Spinal cord (tissue), 9 donors: ENCODE measurements at regions not wholly inside any gene's neighbourhood (a gene's known extent, or its start where the extent isn't known, plus 50 kb on each side); places are given as distances from the start of the nearest gene placed in this dataset.

Experiments
- DNase-seq, 6 donors: peaks; one replicate each; pipeline versions ENCODE4 v3.0.0 to v3.0.0-alpha.2; 2013 to 2015; ENCODE audit warnings: low spot score in 6 of 6, low read depth in 4 of 6
- H3K27ac ChIP-seq: one replicate; pipeline ENCODE4 v1.5.1; 2013; ENCODE audit warnings: low read depth, low read length, control low read depth
- H3K27me3 ChIP-seq: one replicate; pipeline ENCODE4 v1.6.1; 2013; ENCODE audit warnings: low read length; ENCODE audit not compliant: control insufficient read depth, insufficient read depth
- H3K36me3 ChIP-seq: one replicate; pipeline ENCODE4 v1.6.1; 2013; ENCODE audit warnings: low read length; ENCODE audit not compliant: control insufficient read depth, insufficient read depth
- H3K4me1 ChIP-seq: one replicate; pipeline ENCODE4 v1.6.1; 2013; ENCODE audit warnings: low read length; ENCODE audit not compliant: control insufficient read depth, insufficient read depth
- H3K4me3 ChIP-seq: one replicate; pipeline ENCODE4 v1.5.1; 2013; ENCODE audit warnings: low read depth, low read length, control low read depth
- H3K9me3 ChIP-seq: one replicate; pipeline ENCODE4 v1.6.1; 2013; ENCODE audit warnings: low read length; ENCODE audit not compliant: control insufficient read depth, insufficient read depth
- WGBS: methylation state at CpG from one replicate; pipeline ENCODE4 v1.1.5; 2013; ENCODE audit warnings: missing lambda C conversion rate; ENCODE audit not compliant: insufficient coverage; 5-methylcytosine and 5-hydroxymethylcytosine counted together
- donor health status: healthy.

DNA sequence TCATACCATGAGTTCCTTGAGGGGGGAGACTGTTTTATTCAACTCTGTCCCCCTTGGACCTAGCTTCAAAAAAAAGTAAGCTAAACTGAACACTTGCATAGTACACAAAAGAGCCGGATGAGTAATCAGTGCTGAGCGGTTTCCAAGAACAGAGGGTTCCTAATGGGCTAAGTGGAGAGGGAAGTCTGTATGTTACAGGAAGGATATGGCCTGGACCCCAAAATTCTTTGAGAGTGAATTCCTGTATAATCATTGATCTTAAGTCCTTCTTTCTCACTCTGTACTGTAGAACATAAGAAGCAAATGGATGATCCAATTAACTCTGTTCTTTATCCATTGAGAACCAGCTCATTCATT is 324.7 kb upstream of the CNR1 start:
- no CpG with 5 or more reads among the region's 2 CpGs for WGBS

DNA sequence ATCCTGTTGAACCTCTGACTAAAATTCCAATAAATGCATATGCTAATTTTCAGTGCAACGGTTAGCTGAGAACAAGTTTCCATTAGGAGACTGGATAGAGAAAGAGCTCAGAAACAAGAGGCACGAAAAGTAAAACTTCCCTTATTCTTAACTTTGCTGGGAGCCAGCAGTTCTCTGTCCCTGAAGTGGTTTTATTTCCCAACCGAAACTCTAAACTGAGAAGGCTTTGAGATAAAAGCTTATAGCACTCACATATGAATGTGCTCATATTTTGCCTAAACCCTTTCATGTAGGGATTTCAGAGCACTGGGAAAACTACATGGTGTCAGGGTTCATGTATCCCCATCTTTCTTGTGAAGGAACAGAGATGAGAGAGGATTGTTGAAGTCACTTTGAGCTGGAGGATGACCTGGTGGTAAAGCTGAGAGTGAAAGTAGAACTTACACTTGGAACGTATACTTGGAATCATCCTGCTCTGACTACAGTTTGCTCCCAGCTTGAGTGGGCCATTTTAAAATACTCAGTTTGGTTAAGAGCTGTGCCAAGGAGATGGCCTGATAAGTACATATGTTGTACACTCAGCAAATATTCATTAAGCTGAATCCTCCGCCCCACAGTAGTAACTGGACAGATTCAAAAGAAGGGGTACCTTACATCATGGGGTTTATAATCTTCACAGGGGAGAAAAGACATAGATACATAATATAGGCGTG is 324.2 kb upstream of the CNR1 start:
- Histone ChIP-seq H3K27ac (no peak overlapping the region), H3K9me3 (no peaks in the 10 kb centered on the region), H3K36me3 (no peaks in the 10 kb centered on the region), H3K4me3 (no peak overlapping the region), H3K4me1 (no peaks in the 10 kb centered on the region), H3K27me3 (no peaks in the 10 kb centered on the region)
- no peak for DNase-seq
- WGBS, result 60% methylated on average over 2 of the region's 6 CpGs

More for the DNA sequence above, 324.7 kb upstream of the CNR1 start:
- Histone ChIP-seq H3K36me3 (no peaks in the 10 kb centered on the region), H3K4me1 (no peaks in the 10 kb centered on the region), H3K9me3 (no peaks in the 10 kb centered on the region), H3K27me3 (no peaks in the 10 kb centered on the region), H3K4me3 (no peak overlapping the region), H3K27ac (no peak overlapping the region)
- peak in 1 of 6 donors; percentile 13 for DNase-seq

DNA sequence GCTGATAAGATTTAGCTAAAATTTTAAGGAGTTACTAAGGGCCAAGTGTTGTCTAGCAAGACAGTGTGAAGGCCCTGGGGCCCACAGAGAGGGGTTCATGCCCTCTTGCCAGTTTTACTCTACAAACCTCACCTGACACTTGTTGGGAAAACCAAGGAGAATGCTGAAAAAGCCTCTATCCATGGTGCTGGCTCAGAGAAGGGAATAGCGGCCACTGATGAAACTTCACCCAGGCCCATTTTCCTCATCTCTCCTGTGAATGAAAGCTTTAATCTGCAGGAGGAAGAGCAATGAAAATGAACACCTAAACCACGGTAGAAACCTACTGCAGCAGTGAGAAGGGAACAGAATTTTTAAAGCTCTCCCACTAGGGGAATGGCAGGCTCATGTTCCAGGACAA is 317.3 kb upstream of the CNR1 start:
- H3K27ac ChIP-seq, result no peak overlapping the region
- H3K27me3 ChIP-seq, result no peaks in the 10 kb centered on the region
- no peak overlapping the region for H3K4me3 ChIP-seq
- WGBS, result 80% methylated on average over 1 of the region's 2 CpGs
- no peaks in the 10 kb centered on the region for H3K9me3 ChIP-seq
- no peaks in the 10 kb centered on the region for H3K36me3 ChIP-seq
- no peaks in the 10 kb centered on the region for H3K4me1 ChIP-seq
- no peak for DNase-seq

DNA sequence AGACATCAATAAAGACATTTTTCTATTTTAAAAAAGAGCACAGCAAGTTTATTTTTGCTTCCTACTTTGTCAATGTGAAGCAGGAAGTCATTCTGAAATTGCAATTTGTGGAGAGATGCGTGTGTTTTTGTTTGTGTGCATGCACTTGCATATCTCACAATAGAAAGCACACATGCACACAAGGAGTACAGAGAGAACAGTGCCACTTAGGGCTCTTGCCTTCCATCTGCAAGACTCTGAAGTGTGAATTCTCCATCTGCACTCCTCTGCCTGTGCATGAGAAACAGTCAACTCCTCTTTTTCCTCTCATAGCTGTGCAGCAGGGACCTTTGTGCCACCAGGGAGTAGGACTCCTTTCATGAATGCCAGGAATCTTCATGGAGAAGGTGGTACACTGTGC is 316.3 kb upstream of the CNR1 start:
- WGBS, result no CpG with 5 or more reads among the region's 1 CpG
- no peak overlapping the region for H3K27ac ChIP-seq
- no peaks in the 10 kb centered on the region for H3K36me3 ChIP-seq
- no peaks in the 10 kb centered on the region for H3K4me1 ChIP-seq
- peak in 2 of 6 donors; percentile 57 to 59 for DNase-seq
- no peak overlapping the region for H3K4me3 ChIP-seq
- H3K9me3 ChIP-seq, result no peaks in the 10 kb centered on the region
- H3K27me3 ChIP-seq, result no peaks in the 10 kb centered on the region

DNA sequence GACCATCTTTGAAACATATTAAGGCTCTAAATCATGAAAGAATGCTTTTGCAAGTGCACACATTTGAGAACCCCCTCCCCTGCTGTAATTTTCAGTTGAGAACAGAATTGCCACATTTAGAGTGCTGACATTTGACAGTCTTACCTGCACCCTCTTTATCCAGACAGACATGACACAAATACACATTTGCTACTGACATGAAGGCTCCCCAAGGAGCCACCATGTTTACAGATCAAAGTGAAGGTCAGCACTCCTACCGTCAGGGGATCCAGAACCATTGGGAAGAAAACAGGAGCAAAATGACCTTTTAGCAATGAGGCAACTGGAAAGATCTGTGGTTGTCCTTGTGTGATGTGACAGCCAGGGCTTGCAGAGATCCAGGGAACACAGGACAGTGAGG is 315.4 kb upstream of the CNR1 start:
- H3K27me3 ChIP-seq, result no peaks in the 10 kb centered on the region
- no peaks in the 10 kb centered on the region for H3K9me3 ChIP-seq
- 80% methylated on average over 1 of the region's 1 CpG for WGBS
- H3K4me1 ChIP-seq, result no peaks in the 10 kb centered on the region
- no peak overlapping the region for H3K4me3 ChIP-seq
- H3K27ac ChIP-seq, result no peak overlapping the region
- no peaks in the 10 kb centered on the region for H3K36me3 ChIP-seq
- DNase-seq, result no peak

DNA sequence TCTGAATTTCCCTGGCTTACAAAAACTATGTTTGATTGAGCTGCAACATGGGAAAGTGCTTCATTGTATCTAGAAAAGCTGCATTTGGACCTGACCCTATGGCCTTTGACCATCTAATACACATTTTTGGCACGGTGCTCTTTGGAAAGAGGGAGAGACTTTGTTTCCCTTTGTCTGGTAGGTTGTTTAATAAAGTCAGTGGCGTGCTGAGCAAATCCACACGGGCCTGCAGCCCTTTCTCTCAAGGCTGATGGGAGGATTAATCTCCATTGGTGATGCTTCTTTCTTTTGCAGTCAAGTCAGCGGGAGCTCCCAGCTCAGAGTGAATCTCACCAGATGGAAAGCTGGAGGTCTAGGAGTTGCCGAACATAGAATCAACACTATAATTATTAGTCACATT is 314.7 kb upstream of the CNR1 start:
- Histone ChIP-seq H3K27me3 (no peaks in the 10 kb centered on the region), H3K27ac (no peak overlapping the region), H3K4me3 (no peak overlapping the region), H3K4me1 (no peaks in the 10 kb centered on the region), H3K9me3 (no peaks in the 10 kb centered on the region), H3K36me3 (no peaks in the 10 kb centered on the region)
- DNase-seq, result peak in 2 of 6 donors; percentile 30 to 40
- WGBS, result 23% methylated on average over 2 of the region's 5 CpGs

DNA sequence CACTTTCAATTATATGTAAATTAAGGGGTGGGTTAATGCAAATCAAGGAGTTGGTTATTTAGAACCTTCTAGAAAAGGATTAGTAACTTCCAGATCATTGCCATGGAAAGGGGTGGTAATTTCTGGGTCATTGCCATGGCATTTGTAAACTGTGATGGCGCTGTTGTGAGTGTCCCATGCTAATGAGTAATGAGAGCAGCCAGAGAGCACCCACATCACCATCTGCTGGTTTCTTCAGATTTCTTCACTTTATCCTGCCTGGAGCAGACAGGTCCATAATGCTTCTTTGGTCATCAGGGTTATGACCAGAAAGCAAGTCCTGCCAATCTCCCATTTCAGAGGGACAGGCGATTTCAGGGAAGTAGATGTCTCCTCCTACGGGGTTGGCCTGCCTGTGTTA is 311.3 kb upstream of the CNR1 start:
- no peak for DNase-seq
- peaks cover 3% of the 10 kb centered on the region for H3K4me1 ChIP-seq
- WGBS, result 62% methylated on average over 3 of the region's 3 CpGs
- H3K4me3 ChIP-seq, result no peak overlapping the region
- H3K9me3 ChIP-seq, result no peaks in the 10 kb centered on the region
- no peak overlapping the region for H3K27ac ChIP-seq
- H3K27me3 ChIP-seq, result no peaks in the 10 kb centered on the region
- H3K36me3 ChIP-seq, result no peaks in the 10 kb centered on the region

DNA sequence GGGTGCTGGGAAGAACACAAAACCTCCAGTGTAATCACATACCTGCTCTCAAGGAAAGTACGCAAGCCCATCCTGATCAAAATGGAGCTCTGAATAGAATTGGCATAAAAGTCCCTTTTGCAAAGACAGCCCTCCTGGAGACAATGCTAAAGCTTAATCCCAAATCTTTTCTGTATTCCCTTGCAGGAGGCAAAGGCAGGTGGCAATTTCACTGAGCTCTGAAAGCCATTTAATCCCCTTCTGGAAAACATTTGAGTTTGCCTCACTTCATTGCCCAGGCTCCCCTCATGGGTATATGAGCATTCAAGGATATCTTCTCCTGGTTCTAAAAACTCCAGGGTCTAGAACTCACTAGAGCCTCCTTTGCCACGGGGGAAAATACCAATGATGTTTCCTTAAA is 310.2 kb upstream of the CNR1 start:
- H3K27ac ChIP-seq, result no peak overlapping the region
- 100% methylated on average over 1 of the region's 2 CpGs for WGBS
- H3K27me3 ChIP-seq, result no peaks in the 10 kb centered on the region
- H3K4me3 ChIP-seq, result no peak overlapping the region
- H3K9me3 ChIP-seq, result no peaks in the 10 kb centered on the region
- DNase-seq, result no peak
- H3K36me3 ChIP-seq, result no peaks in the 10 kb centered on the region
- peaks cover 3% of the 10 kb centered on the region for H3K4me1 ChIP-seq

DNA sequence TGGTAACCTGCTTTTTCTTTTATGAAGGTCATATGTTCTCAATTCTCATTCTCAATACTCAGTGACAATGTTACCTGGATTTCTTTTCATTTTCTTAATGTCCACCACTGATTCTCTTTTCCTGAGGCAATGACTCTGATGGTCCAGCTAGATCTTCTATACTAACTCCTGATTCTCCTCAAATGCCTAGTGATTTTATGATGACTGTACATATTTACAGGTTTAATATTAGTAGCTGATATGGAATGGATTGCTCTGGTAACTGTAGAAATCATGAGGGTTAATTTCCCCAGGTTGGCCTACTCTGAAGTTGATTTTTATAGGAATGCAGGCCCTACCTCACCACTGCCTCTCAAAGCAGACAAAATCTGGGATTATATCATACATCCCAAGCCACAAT is 308.6 kb upstream of the CNR1 start:
- no peak for DNase-seq
- peaks cover 3% of the 10 kb centered on the region for H3K4me1 ChIP-seq
- H3K4me3 ChIP-seq, result no peak overlapping the region
- no peaks in the 10 kb centered on the region for H3K9me3 ChIP-seq
- H3K36me3 ChIP-seq, result no peaks in the 10 kb centered on the region
- H3K27ac ChIP-seq, result no peak overlapping the region
- H3K27me3 ChIP-seq, result no peaks in the 10 kb centered on the region

DNA sequence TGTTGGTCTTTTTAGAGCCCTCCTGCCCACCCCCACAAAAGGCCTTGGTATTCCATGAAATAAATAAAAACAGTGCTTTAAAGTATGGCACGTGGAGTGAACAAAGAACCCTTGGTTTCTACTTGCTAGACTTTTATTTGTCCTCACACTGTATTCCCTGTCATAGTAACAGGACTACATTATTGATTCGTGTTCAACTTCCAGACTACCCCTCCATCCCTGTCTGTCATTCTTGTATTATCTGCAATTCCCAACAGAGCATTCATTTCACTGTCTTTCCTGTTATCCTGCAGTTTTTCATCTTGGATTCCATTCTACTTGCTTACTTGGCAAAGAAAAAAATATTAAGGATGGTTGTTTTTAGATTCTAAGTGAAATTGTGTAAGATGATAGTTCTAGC is 307.4 kb upstream of the CNR1 start:
- 40% methylated on average over 1 of the region's 2 CpGs for WGBS
- H3K36me3 ChIP-seq, result no peaks in the 10 kb centered on the region
- H3K27ac ChIP-seq, result no peak overlapping the region
- H3K4me1 ChIP-seq, result peaks cover 3% of the 10 kb centered on the region
- DNase-seq, result peak in 2 of 6 donors; percentile 36 to 43
- H3K9me3 ChIP-seq, result no peaks in the 10 kb centered on the region
- no peaks in the 10 kb centered on the region for H3K27me3 ChIP-seq
- H3K4me3 ChIP-seq, result no peak overlapping the region
